ENCODE measurements at regions not wholly inside any gene's neighbourhood (a gene's known extent, or its start where the extent isn't known, plus 50 kb on each side); places are given as distances from the start of the nearest gene placed in this dataset.
"Not testable (repeated sequence)": the region's sequence is repeated elsewhere in the genome, so short reads cannot be mapped to it uniquely, and the experiment has no call there.

GRCh38 chr15:69766156-69766555 lies 313.5 kb downstream of the RPLP1 start:
- H3K4me3 ChIP-seq, result no peak overlapping the region
- no peak overlapping the region for H3K27ac ChIP-seq

- H3K27ac ChIP-seq, result peak overlapping the region in 1 of 21 experiments; percentile 8
- no peak overlapping the region for H3K4me3 ChIP-seq
Measured at GRCh38 chr15:69767191-69767590, 314.6 kb downstream of the RPLP1 start.

DNA sequence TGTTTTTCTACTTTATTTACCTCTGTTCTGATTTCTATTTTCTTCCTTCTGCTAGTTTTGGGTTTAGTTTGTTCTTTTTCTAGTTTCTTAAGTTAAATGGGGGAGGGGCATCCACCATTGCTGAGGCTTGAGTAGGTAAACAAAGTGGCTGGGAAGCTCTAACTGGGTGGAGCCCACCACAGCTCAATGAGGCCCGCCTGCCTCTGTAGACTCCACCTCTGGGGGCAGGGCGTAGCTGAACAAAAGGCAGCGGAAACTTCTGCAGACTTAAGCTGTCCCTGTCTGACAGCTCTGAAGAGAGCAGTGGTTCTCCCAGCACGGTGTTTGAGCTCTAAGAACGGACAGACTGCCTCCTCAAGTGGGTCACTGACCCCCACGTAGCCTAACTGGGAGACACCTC lies 316.7 kb downstream of the RPLP1 start:
- not testable (repeated sequence) for H3K27ac ChIP-seq, H3K4me3 ChIP-seq

DNA sequence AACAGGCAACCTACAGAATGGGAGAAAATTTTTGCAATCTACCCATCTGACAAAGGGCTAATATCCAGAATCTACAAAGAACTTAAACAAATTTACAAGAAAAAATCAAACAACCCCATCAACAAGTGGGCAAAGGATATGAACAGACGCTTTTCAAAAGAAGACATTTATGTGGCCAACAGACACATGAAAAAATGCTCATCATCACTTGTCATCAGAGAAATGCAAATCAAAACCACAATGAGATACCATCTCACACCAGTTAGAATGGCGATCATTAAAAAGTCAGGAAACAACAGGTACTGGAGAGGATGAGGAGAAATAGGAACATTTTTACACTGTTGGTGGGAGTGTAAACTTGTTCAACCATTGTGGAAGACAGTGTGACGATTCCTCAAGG lies 321.6 kb downstream of the RPLP1 start:
- H3K27ac ChIP-seq, H3K4me3 ChIP-seq: not testable (repeated sequence)

GRCh38 chr15:69774711-69775110 lies 322.1 kb downstream of the RPLP1 start:
- not testable (repeated sequence) for H3K27ac ChIP-seq, H3K4me3 ChIP-seq

DNA sequence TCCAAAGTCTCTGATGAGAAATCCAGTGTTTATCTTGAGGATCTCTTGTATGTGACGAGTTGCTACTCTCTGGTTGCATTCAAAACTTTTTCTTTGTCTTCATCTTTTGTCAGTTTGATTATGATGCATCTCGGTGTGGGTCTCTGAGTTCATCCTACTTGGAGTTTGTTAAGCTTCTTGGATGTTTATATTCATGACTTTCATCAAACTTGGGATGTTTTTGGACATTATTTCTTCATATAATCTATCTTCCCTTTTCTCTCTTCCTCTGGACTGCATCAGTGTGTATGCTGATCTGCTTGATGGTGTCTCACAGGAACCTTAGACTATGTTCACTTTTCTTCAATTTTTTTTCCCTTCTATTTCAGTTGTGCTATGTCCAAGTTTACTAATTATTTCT lies 320.4 kb downstream of the TLE3 start:
- H3K4me3 ChIP-seq, result no peak overlapping the region
- no peak overlapping the region for H3K27ac ChIP-seq

DNA sequence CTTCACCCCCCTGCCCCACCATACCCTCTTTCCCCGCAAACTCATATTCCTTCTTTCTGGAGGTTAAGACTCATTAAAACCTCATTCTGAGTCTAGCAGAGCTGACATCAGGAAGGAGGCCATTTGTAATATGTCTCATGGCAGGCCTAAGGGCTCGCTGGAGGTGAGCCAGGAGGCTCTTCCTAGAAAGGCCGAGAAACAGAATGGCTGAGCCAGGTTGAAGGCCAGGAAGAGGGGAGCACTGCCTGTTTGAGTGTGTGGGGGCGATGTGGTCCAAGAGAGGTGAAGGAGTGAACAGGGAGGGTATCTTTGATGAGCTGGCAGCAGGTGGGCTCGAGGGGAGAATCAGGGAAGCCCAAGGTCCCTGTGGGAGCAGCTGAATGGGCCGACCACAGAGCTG lies 317.3 kb downstream of the TLE3 start:
- Histone ChIP-seq H3K27ac (no peak overlapping the region), H3K4me3 (no peak overlapping the region)

DNA sequence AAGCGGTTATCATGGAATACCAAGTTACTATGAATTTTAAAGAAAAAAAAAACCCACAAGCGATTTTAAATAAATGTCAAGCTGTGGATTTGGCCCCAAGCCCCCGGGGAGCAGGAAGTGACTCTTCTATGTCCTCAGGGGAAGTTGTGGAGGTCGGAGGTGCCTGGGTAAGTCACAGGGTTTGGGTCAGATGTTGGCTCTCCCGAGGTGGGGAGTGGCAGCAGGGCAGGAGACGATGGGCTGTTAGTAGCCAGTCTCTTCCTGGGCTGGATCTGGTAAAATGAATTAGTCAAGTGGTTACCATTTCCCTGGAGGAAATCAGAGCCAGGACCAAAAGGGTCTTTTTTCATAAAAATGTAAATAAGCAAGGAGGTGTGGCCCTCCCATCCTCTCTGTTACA lies 316.7 kb downstream of the TLE3 start:
- H3K27ac ChIP-seq, result no peak overlapping the region
- no peak overlapping the region for H3K4me3 ChIP-seq

GRCh38 chr15:69781411-69782125 lies 316.1 kb downstream of the TLE3 start:
- no peak overlapping the region for H3K4me3 ChIP-seq
- no peak overlapping the region for H3K27ac ChIP-seq

DNA sequence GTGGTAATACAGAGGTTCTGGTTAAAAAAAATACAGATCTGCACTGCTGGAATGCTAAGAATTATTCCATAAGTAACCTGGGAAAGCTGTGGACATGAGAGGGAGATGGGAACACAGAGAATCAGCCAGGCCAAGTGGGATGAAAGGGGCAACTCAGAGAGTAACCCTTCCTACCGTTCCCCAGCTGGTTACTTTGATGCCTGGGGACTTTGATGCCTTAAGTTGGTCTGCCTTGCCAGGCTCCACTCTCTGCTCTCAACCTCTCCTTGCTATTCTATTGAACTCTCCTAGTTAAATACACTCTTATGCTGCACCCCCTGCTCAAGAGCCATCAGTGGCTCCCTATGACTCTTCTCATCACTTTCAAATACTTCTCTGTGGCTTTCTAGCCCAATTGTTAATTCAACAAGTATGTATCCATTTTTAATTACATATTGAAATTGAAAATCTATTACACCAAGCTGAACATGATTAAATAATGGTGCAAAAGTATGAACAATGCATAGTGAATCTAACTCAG lies 315.5 kb downstream of the TLE3 start:
- H3K27ac ChIP-seq, result no peak overlapping the region
- H3K4me3 ChIP-seq, result no peak overlapping the region

GRCh38 chr15:69782809-69783208 lies 314.9 kb downstream of the TLE3 start:
- Histone ChIP-seq H3K4me3 (no peak overlapping the region), H3K27ac (no peak overlapping the region)

DNA sequence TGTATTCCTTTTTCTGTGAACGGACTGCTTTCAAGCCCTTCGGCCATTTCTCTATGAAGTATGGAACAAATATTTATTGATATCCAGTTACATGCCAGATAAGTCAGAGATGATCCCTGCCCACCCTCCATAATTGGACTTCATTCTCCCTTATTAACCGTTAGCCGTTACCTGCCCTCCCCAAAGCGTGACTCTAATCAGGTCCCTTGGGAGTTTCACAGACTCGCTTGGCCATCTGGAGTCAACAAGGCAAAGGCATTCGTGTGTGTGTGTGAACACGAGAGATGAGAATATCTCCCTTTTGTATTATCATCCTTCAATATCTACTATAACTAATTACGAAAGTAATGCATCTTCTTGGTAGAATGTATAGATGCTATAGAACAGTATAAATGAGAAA lies 314.5 kb downstream of the TLE3 start:
- H3K4me3 ChIP-seq, result no peak overlapping the region
- H3K27ac ChIP-seq, result no peak overlapping the region

GRCh38 chr15:69784798-69785566 lies 312.7 kb downstream of the TLE3 start:
- no peak overlapping the region for H3K27ac ChIP-seq

GRCh38 chr15:69786136-69786701 lies 311.5 kb downstream of the TLE3 start:
- Histone ChIP-seq H3K27ac (no peak overlapping the region), H3K4me3 (no peak overlapping the region)

More at GRCh38 chr15:69784798-69785566, 312.7 kb downstream of the TLE3 start:
- H3K4me3 ChIP-seq, result no peak overlapping the region

- Histone ChIP-seq H3K27ac (no peak overlapping the region), H3K4me3 (no peak overlapping the region)
Measured at GRCh38 chr15:69787791-69788190, 309.9 kb downstream of the TLE3 start.

- no peak overlapping the region for H3K4me3 ChIP-seq
- H3K27ac ChIP-seq, result no peak overlapping the region
Measured at GRCh38 chr15:69789648-69790393, 307.9 kb downstream of the TLE3 start.

- Histone ChIP-seq H3K4me3 (no peak overlapping the region), H3K27ac (no peak overlapping the region)
Measured at GRCh38 chr15:69790632-69791031, 307.1 kb downstream of the TLE3 start.

- Histone ChIP-seq H3K4me3 (no peak overlapping the region), H3K27ac (no peak overlapping the region)
Measured at GRCh38 chr15:69792823-69793222, 304.9 kb downstream of the TLE3 start.

- Histone ChIP-seq H3K27ac (no peak overlapping the region), H3K4me3 (no peak overlapping the region)
Measured at GRCh38 chr15:69793431-69793780, 304.3 kb downstream of the TLE3 start.

GRCh38 chr15:69793781-69794451 lies 303.8 kb downstream of the TLE3 start:
- Histone ChIP-seq H3K27ac (peak overlapping the region in 2 of 21 experiments; percentile 78 to 79), H3K4me3 (no peak overlapping the region)

All from skin epidermis (tissue), 12 donors.